ENCODE measurements at regions not wholly inside any gene's neighbourhood (a gene's known extent, or its start where the extent isn't known, plus 50 kb on each side); places are given as distances from the start of the nearest gene placed in this dataset.

GRCh38 chr5:35476036-35476435, 141.6 kb upstream of the SPEF2 start:
- POLR2A ChIA-PET: no interaction called here
- no peaks in the 10 kb centered on the region for H3K36me3 ChIP-seq (ENCODE audit: control insufficient read depth, insufficient read depth, low read length)
- CTCF ChIA-PET: interaction anchor here (0.7 kb wide), 1 partner anchor 40 kb away, joined by 3 read pairs; no protein-coding TSS in a partner anchor
- no peak overlapping the region for H3K4me3 ChIP-seq (ENCODE audit: low read depth, low read length)
- no peak for TF ChIP-seq CTCF (IDR thresholded peaks at IDR 0.05; ENCODE audit: insufficient read depth, low read depth, low read length)
- H3K27me3 ChIP-seq (ENCODE audit: control insufficient read depth, insufficient read depth, low read length): no peaks in the 10 kb centered on the region
- no peak for DNase-seq (ENCODE audit: low read depth)

DNA sequence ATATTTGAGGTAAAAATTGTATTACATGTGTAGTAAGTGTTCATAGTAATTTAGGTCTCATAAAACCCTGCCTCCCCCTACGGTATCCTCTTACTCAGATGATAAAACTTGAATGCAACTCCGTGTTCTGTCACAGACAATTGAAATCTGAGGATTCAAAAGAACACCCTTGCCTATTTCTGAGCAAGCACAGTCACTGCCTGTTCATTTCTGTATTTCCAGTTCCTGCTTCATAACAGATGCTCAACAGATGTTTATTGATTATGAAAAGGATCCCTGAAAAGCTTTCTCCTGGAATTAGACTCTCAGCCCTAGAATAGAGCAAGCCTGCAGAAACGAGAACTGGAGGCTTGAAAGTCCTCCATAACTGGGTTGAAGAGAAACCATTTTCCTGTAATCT, 144.1 kb upstream of the SPEF2 start:
- Histone ChIP-seq H3K36me3 (ENCODE audit: control insufficient read depth, insufficient read depth, low read length) (no peaks in the 10 kb centered on the region), H3K27me3 (ENCODE audit: control insufficient read depth, insufficient read depth, low read length) (no peaks in the 10 kb centered on the region), H3K4me3 (ENCODE audit: low read depth, low read length) (no peak overlapping the region)
- DNase-seq (ENCODE audit: low read depth): no peak
- ChIA-PET CTCF (interaction anchor here (1.1 kb wide), 1 partner anchor 177 kb away, joined by 3 read pairs; no protein-coding TSS in a partner anchor), POLR2A (no interaction called here)
- no peak for TF ChIP-seq CTCF (IDR thresholded peaks at IDR 0.05; ENCODE audit: insufficient read depth, low read depth, low read length)

GRCh38 chr5:35470866-35471265, 146.8 kb upstream of the SPEF2 start:
- H3K4me3 ChIP-seq (ENCODE audit: low read depth, low read length): no peak overlapping the region
- H3K36me3 ChIP-seq (ENCODE audit: control insufficient read depth, insufficient read depth, low read length): no peaks in the 10 kb centered on the region
- no peak for DNase-seq (ENCODE audit: low read depth)
- H3K27me3 ChIP-seq (ENCODE audit: control insufficient read depth, insufficient read depth, low read length): no peaks in the 10 kb centered on the region
- no peak for TF ChIP-seq CTCF (IDR thresholded peaks at IDR 0.05; ENCODE audit: insufficient read depth, low read depth, low read length)
- CTCF ChIA-PET: interaction anchor here (1.0 kb wide), 1 partner anchor 9 kb away, joined by 4 read pairs; no protein-coding TSS in a partner anchor
- POLR2A ChIA-PET: no interaction called here

DNA sequence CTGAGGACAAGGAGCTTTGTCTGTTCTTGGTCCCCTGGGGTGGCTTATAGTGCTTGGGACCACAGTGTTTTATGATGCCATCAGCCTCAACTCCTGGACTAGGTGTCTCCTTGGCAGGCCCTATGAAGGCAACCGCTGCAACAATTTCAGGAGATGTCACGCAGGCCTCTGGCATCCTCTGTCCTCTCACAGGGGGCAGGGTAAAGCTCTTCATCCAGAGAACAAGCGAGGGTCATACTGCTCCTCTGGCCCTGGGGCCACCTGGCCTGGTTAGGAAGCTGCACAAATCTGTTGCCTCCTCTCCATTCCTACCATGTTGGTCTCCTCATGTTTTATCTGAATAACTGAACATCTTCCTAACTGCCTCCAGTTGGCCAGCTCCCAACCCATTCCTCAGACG, 148.9 kb upstream of the SPEF2 start:
- POLR2A ChIA-PET: no interaction called here
- no peak for TF ChIP-seq CTCF (IDR thresholded peaks at IDR 0.05; ENCODE audit: insufficient read depth, low read depth, low read length)
- CTCF ChIA-PET: interaction anchor here (0.6 kb wide), 1 partner anchor 27 kb away, joined by 3 read pairs; no protein-coding TSS in a partner anchor
- Histone ChIP-seq H3K27me3 (ENCODE audit: control insufficient read depth, insufficient read depth, low read length) (no peaks in the 10 kb centered on the region), H3K36me3 (ENCODE audit: control insufficient read depth, insufficient read depth, low read length) (no peaks in the 10 kb centered on the region), H3K4me3 (ENCODE audit: low read depth, low read length) (no peak overlapping the region)
- DNase-seq (ENCODE audit: low read depth): no peak

DNA sequence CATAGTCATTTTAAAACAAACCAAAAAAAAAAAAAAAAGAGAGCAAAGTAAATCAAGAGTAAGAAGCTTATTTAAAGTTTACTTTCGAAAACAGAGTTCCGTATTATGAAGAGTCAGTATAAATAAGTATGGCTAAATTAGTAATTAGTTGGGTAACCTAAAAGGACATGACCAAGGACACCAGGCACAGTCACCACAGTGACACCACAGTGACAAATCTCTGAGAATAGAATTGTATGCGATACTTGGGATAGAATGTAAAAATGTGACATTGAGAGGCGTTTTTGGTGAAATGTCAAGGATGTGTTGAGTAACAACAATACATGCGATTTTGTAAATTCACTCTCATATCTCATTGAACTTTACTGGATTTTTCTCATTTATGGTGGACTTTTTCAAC, 150.9 kb upstream of the SPEF2 start:
- POLR2A ChIA-PET: no interaction called here
- Histone ChIP-seq H3K36me3 (ENCODE audit: control insufficient read depth, insufficient read depth, low read length) (no peaks in the 10 kb centered on the region), H3K27me3 (ENCODE audit: control insufficient read depth, insufficient read depth, low read length) (no peaks in the 10 kb centered on the region), H3K4me3 (ENCODE audit: low read depth, low read length) (no peak overlapping the region)
- CTCF ChIA-PET: no interaction called here
- no peak for DNase-seq (ENCODE audit: low read depth)
- no peak for TF ChIP-seq CTCF (IDR thresholded peaks at IDR 0.05; ENCODE audit: insufficient read depth, low read depth, low read length)
